ENCODE measurements at regions not wholly inside any gene's neighbourhood (a gene's known extent, or its start where the extent isn't known, plus 50 kb on each side); places are given as distances from the start of the nearest gene placed in this dataset.

DNA sequence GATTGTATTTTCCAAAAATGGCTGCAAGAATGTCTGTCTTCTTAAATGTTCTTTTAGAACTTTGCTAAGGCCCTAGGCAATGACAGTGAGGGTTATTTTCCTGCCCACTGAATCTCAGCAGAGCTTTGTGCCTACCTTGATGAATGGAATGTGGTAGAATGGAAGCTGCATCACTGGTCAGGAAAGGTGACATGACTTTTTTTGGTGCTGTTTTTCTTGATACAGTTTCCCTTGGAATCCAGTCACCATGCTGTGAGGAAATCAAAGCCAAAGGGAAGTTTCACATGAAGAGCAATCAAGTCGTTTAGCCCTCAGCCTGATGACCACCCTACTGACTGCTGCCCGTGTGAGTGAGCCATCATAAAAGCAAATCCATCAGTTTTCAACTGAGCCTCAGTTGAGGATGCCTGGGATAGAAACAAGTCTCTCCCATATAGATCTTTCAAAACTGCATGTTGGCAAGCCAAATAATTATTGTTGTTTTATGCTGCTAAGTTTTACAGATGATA, 886.0 kb upstream of the FBXO33 start:
- TF ChIP-seq, protein P1, sequence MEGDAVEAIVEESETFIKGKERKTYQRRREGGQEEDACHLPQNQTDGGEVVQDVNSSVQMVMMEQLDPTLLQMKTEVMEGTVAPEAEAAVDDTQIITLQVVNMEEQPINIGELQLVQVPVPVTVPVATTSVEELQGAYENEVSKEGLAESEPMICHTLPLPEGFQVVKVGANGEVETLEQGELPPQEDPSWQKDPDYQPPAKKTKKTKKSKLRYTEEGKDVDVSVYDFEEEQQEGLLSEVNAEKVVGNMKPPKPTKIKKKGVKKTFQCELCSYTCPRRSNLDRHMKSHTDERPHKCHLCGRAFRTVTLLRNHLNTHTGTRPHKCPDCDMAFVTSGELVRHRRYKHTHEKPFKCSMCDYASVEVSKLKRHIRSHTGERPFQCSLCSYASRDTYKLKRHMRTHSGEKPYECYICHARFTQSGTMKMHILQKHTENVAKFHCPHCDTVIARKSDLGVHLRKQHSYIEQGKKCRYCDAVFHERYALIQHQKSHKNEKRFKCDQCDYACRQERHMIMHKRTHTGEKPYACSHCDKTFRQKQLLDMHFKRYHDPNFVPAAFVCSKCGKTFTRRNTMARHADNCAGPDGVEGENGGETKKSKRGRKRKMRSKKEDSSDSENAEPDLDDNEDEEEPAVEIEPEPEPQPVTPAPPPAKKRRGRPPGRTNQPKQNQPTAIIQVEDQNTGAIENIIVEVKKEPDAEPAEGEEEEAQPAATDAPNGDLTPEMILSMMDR (IDR thresholded peaks at IDR 0.05; ENCODE audit: low read length, missing control alignments), result no peak
- no peak for DNase-seq (ENCODE audit: low read depth)
- H3K4me3 ChIP-seq (replicated peaks; ENCODE audit: low read depth, low read length), result no peak overlapping the region

- TF ChIP-seq, protein P1 (IDR thresholded peaks at IDR 0.05; ENCODE audit: low read length, missing control alignments), result no peak
- no peak for DNase-seq (ENCODE audit: low read depth)
- H3K4me3 ChIP-seq (replicated peaks; ENCODE audit: low read depth, low read length), result no peak overlapping the region
Observed at GRCh38 chr14:40317690-40318089, 885.5 kb upstream of the FBXO33 start.

GRCh38 chr14:40312296-40312695, 880.1 kb upstream of the FBXO33 start:
- DNase-seq (ENCODE audit: low read depth), result no peak
- TF ChIP-seq, protein P1 (IDR thresholded peaks at IDR 0.05; ENCODE audit: low read length, missing control alignments), result no peak
- H3K4me3 ChIP-seq (replicated peaks; ENCODE audit: low read depth, low read length), result no peak overlapping the region

DNA sequence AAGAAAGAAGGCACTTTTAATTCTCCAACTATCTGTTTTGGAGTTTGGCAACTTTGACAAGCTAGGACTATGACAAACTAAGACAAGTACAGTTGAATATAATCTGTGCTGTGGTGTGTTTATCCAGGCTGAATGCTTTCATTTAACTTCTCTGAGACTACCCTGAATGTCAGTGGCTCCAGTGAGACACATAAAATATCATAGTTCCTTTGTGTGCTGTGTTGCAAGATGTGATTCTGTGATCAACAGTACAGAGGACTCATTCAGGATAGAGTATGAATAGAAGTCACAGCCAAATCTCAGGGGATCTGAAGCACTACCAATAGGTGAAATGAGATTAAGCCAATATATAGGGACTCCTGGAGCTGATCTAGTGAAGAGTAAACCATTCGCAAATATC, 876.9 kb upstream of the FBXO33 start:
- no peak overlapping the region for H3K4me3 ChIP-seq (replicated peaks; ENCODE audit: low read depth, low read length)
- DNase-seq (ENCODE audit: low read depth), result no peak
- TF ChIP-seq, protein P1 (IDR thresholded peaks at IDR 0.05; ENCODE audit: low read length, missing control alignments), result no peak

DNA sequence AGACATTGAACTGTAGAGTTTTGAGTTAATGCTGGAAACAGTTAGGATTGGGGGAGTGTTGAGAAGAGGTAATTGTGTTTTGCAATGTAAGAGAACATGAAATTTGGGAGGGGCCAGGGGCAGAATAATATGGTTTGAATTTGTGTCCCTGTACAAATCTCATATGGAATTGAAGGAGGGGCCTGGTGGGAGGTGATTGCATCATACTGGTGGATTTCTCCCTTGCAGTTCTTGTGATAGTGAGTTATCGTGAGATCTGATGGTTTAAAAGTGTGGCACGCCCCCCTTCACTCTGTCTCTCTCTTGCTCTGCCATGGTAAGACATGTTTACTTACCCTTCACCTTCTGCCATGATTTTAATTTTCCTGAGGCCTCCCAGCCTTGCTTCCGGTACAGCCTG, 876.0 kb upstream of the FBXO33 start:
- no peak for DNase-seq (ENCODE audit: low read depth)
- no peak overlapping the region for H3K4me3 ChIP-seq (replicated peaks; ENCODE audit: low read depth, low read length)
- TF ChIP-seq, protein P1 (IDR thresholded peaks at IDR 0.05; ENCODE audit: low read length, missing control alignments), result no peak

DNA sequence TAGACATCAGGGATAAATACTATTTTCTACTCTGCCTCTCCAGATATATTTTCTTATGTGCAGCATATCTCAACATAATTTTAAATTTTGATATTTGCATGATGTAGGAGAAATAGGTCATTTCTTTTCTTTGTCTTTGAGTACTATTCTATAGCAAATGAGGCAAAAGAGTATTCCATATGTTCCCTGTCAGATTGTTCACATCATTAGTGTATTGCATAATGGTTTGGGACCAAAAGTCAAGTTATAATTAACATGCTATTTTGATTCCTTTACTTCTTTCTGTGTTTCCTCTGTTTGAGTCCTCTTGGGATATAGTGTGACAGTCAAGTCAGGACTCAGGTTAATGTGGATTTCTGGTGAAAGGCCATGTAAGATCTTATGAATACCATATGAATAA, 864.6 kb upstream of the FBXO33 start:
- H3K4me3 ChIP-seq (replicated peaks; ENCODE audit: low read depth, low read length), result no peak overlapping the region
- TF ChIP-seq, protein P1 (IDR thresholded peaks at IDR 0.05; ENCODE audit: low read length, missing control alignments), result no peak
- no peak for DNase-seq (ENCODE audit: low read depth)

- no peak overlapping the region for H3K4me3 ChIP-seq (replicated peaks; ENCODE audit: low read depth, low read length)
- no peak for DNase-seq (ENCODE audit: low read depth)
- TF ChIP-seq, protein P1 (IDR thresholded peaks at IDR 0.05; ENCODE audit: low read length, missing control alignments), result no peak
Observed at GRCh38 chr14:40292664-40293063, 860.4 kb upstream of the FBXO33 start.
